GM12892 (cell line): ENCODE measurements at regions not wholly inside any gene's neighbourhood (a gene's known extent, or its start where the extent isn't known, plus 50 kb on each side); places are given as distances from the start of the nearest gene placed in this dataset.
"Not testable (repeated sequence)": the region's sequence is repeated elsewhere in the genome, so short reads cannot be mapped to it uniquely, and the experiment has no call there.

Experiments used
- DNase-seq: peaks from one replicate; pipeline ENCODE4 v3.0.0; 2011; ENCODE audit not compliant: insufficient read length
- FAIRE-seq: peaks from 2 replicates; lab custom pipeline; 2011; peaks lifted over from hg19 to GRCh38; lab: Jason Lieb, UNC
- POLR2A ChIP-seq: IDR thresholded peaks from 2 replicates; pipeline ENCODE4 v1.6.1; 2011; ENCODE audit warnings: low read depth, low read length, control low read depth
- POLR2AphosphoS5 ChIP-seq: IDR thresholded peaks from 2 replicates; pipeline ENCODE4 v1.6.1; 2011; ENCODE audit warnings: low read depth, low read length, control low read depth
- TAF1 ChIP-seq: IDR thresholded peaks from 2 replicates; pipeline ENCODE4 v1.6.1; 2011; ENCODE audit warnings: low read depth, mild to moderate bottlenecking, control low read depth, low read length, borderline replicate concordance

- DNase-seq (no peak), FAIRE-seq (no peak)
- TF ChIP-seq POLR2AphosphoS5 = no peak
- no peak for TF ChIP-seq TAF1
- TF ChIP-seq POLR2A = no peak
Observed at GRCh38 chr9:82406456-82407085, 418.0 kb downstream of the SPATA31D1 start.

GRCh38 chr9:82410306-82410705 lies 421.7 kb downstream of the SPATA31D1 start:
- TF ChIP-seq TAF1 (no peak), POLR2AphosphoS5 (no peak), POLR2A (no peak)
- FAIRE-seq (peak; percentile 73), DNase-seq (no peak)

- FAIRE-seq (no peak), DNase-seq (no peak)
- TF ChIP-seq POLR2A (no peak), POLR2AphosphoS5 (no peak), TAF1 (no peak)
Observed at GRCh38 chr9:82410866-82411265, 422.3 kb downstream of the SPATA31D1 start.

- TF ChIP-seq TAF1 = no peak
- no peak for TF ChIP-seq POLR2AphosphoS5
- TF ChIP-seq POLR2A = no peak
- FAIRE-seq (no peak), DNase-seq (no peak)
Observed at GRCh38 chr9:82412586-82413305, 424.2 kb downstream of the SPATA31D1 start.

GRCh38 chr9:82417501-82417900 lies 428.9 kb downstream of the SPATA31D1 start:
- TF ChIP-seq TAF1 = no peak
- TF ChIP-seq POLR2AphosphoS5 = no peak
- no peak for TF ChIP-seq POLR2A
- DNase-seq (no peak), FAIRE-seq (no peak)

- FAIRE-seq = no peak
- TF ChIP-seq POLR2A (no peak), POLR2AphosphoS5 (no peak), TAF1 (no peak)
Observed at GRCh38 chr9:82418334-82418733, 429.8 kb downstream of the SPATA31D1 start.

GRCh38 chr9:82419696-82420486 lies 431.3 kb downstream of the SPATA31D1 start:
- no peak for TF ChIP-seq TAF1
- TF ChIP-seq POLR2AphosphoS5 = no peak
- no peak for TF ChIP-seq POLR2A
- DNase-seq (no peak), FAIRE-seq (no peak)

More at GRCh38 chr9:82418334-82418733, 429.8 kb downstream of the SPATA31D1 start:
- no peak for DNase-seq

- FAIRE-seq = no peak
- no peak for DNase-seq
- TF ChIP-seq TAF1 (no peak), POLR2AphosphoS5 (no peak), POLR2A (no peak)
Observed at GRCh38 chr9:82421498-82421897, 432.9 kb downstream of the SPATA31D1 start.

GRCh38 chr9:82423700-82424099 lies 435.1 kb downstream of the SPATA31D1 start:
- DNase-seq (no peak), FAIRE-seq (no peak)
- TF ChIP-seq POLR2AphosphoS5 (no peak), TAF1 (no peak), POLR2A (no peak)

GRCh38 chr9:82424599-82425120 lies 436.1 kb downstream of the SPATA31D1 start:
- DNase-seq = no peak
- TF ChIP-seq TAF1 (no peak), POLR2AphosphoS5 (no peak), POLR2A (no peak)
- FAIRE-seq = no peak

GRCh38 chr9:82431121-82431520 lies 442.5 kb downstream of the SPATA31D1 start:
- TF ChIP-seq POLR2A = no peak
- no peak for TF ChIP-seq POLR2AphosphoS5
- no peak for TF ChIP-seq TAF1
- no peak for DNase-seq
- FAIRE-seq = no peak

GRCh38 chr9:82433290-82433931 lies 444.8 kb downstream of the SPATA31D1 start:
- FAIRE-seq, DNase-seq: not testable (repeated sequence)
